Esophagus muscularis mucosa (tissue), 4 donors: ENCODE measurements at regions not wholly inside any gene's neighbourhood (a gene's known extent, or its start where the extent isn't known, plus 50 kb on each side); places are given as distances from the start of the nearest gene placed in this dataset.

Source experiments
- DNase-seq: peaks from one replicate; pipeline ENCODE4 v3.0.0-alpha.2; 2017; ENCODE audit errors: extremely low spot score
- H3K27ac ChIP-seq, 4 donors: fragments of 200-600 bp; sonication (generic); replicated peaks in 1 of 4; 1 replicate in 3 of 4; 2 replicates in 1 of 4; pipeline ENCODE4 v1.5.1; 2016 to 2019; ENCODE audit warnings: mild to moderate bottlenecking in 1 of 4
- H3K27me3 ChIP-seq, 4 donors: fragments of 200-600 bp; sonication (generic); one replicate each; pipeline versions ENCODE4 v1.5.1 to v1.6.0; 2016 to 2019
- H3K36me3 ChIP-seq, 4 donors: fragments of 200-600 bp; sonication (generic); one replicate each; pipeline ENCODE4 v1.5.1; 2016 to 2019
- H3K4me1 ChIP-seq, 4 donors: fragments of 200-600 bp; sonication (generic); one replicate each; pipeline ENCODE4 v1.5.1; 2016 to 2019
- H3K4me3 ChIP-seq, 4 donors: fragments of 200-600 bp; sonication (generic); 1 replicate in 2 of 4; 2 replicates in 2 of 4; pipeline ENCODE4 v1.5.1; 2016 to 2019; ENCODE audit warnings: mild to moderate bottlenecking in 4 of 4, moderate library complexity in 1 of 4
- H3K9me3 ChIP-seq, 4 donors: fragments of 200-600 bp; sonication (generic); 1 replicate in 3 of 4; 2 replicates in 1 of 4; pipeline ENCODE4 v1.5.1; 2016 to 2019
- EP300 ChIP-seq: sonication (generic); formaldehyde crosslinking; IDR thresholded peaks from one replicate; pipeline ENCODE4 v1.6.1; 2017; ENCODE audit warnings: antibody characterized with exemption
- POLR2A ChIP-seq: fragments of 450-650 bp; IDR thresholded peaks from one replicate; pipeline ENCODE4 v1.6.1; 2017; ENCODE audit warnings: antibody characterized with exemption, moderate library complexity, mild to moderate bottlenecking, low read depth
- POLR2AphosphoS5 ChIP-seq, 2 donors: sonication (generic); formaldehyde crosslinking; IDR thresholded peaks; one replicate each; pipeline ENCODE4 v1.6.1; 2017; ENCODE audit warnings: antibody characterized with exemption in 2 of 2
- WGBS: methylation state at CpG from one replicate; pipeline ENCODE4 v1.1.5; 2018; 5-methylcytosine and 5-hydroxymethylcytosine counted together
- intact Hi-C: fragments of 100-400 bp; cut with DNase I; formaldehyde crosslinking; loops from one replicate; pipeline ENCODE4 v1.15.1; 2023
- TF ChIP-seq, protein P1 (sequence below), 3 experiments: fragments of 200-600 bp in 2 of 3; fragments of 450-650 bp in 1 of 3; sonication (generic) in 2 of 3; IDR thresholded peaks; one replicate each; pipeline ENCODE4 v1.5.1; 2017 to 2019; ENCODE audit warnings: antibody characterized with exemption in 3 of 3, mild to moderate bottlenecking in 2 of 3, moderate library complexity in 1 of 3

DNA sequence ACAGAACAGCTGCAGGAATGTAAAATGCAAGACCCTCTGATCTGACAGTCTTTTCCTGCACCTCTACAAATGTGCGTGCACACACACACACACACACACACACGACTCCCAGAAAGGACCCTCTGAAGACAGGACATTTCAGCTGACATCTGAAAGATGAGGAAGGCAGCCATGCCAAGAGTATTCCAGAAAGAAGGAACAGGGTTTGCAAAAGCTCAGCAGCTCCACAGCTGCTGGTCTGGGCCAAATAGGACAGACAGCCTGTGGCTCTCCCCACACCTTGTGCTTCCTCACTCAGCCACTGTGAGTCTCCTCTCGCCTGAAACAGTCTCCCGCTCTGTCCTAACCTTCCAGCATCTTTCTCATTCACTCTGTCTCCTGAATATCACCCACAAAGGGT, 189.0 kb downstream of the PALM2AKAP2 start:
- no peak for DNase-seq
- Histone ChIP-seq H3K4me1 (peaks cover 3 to 17% (median 15%) of the 10 kb centered on the region in 4 donors), H3K27me3 (no peaks in the 10 kb centered on the region), H3K9me3 (no peaks in the 10 kb centered on the region), H3K36me3 (no peaks in the 10 kb centered on the region), H3K4me3 (no peak overlapping the region), H3K27ac (no peak overlapping the region)
- 75% methylated on average over 4 of the region's 4 CpGs for WGBS
- intact Hi-C loops, result no loop called here
- TF ChIP-seq, protein P1, sequence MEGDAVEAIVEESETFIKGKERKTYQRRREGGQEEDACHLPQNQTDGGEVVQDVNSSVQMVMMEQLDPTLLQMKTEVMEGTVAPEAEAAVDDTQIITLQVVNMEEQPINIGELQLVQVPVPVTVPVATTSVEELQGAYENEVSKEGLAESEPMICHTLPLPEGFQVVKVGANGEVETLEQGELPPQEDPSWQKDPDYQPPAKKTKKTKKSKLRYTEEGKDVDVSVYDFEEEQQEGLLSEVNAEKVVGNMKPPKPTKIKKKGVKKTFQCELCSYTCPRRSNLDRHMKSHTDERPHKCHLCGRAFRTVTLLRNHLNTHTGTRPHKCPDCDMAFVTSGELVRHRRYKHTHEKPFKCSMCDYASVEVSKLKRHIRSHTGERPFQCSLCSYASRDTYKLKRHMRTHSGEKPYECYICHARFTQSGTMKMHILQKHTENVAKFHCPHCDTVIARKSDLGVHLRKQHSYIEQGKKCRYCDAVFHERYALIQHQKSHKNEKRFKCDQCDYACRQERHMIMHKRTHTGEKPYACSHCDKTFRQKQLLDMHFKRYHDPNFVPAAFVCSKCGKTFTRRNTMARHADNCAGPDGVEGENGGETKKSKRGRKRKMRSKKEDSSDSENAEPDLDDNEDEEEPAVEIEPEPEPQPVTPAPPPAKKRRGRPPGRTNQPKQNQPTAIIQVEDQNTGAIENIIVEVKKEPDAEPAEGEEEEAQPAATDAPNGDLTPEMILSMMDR (IDR thresholded peaks at IDR 0.05), result peak in 1 of 3 experiments; percentile 34
- TF ChIP-seq POLR2A, result no peak
- TF ChIP-seq POLR2AphosphoS5 (IDR thresholded peaks at IDR 0.05), result no peak
- TF ChIP-seq EP300, result no peak

DNA sequence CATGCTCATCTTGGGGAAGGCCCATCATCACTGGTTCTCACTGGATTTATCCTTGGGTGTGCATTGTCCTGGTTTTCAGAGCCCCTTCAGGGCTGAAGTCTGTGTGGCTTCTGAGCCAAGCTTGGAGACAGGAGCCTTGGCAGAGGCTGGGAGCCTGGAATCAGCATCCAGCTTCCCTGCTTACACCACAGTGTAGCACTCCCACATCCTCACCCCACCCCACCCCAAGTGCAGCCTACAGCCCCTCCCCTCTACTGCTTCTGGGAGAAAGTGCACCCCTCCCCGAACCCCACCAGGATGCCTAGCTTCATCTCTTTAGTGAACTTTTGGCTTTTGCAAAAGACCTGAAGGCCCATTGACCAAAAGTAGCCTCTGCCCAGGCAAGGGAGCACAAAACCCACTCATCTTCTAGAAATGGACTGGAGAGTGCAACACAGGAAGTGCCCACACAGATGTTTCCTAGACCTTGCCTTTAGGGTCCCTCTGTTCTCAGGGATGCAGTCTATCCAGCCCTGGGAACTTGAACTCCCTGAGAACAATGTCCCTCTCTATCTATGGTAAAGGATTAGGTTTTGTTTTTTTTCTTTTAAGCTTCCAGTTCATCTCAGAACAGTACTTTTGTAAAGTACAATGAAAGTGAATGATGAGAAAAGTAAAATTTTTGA, 189.7 kb downstream of the PALM2AKAP2 start:
- 100% methylated on average over 1 of the region's 1 CpG for WGBS
- no peak overlapping the region for H3K4me3 ChIP-seq
- H3K4me1 ChIP-seq, result peaks cover 3 to 17% (median 15%) of the 10 kb centered on the region in 4 donors
- no peaks in the 10 kb centered on the region for H3K27me3 ChIP-seq
- H3K36me3 ChIP-seq, result no peaks in the 10 kb centered on the region
- TF ChIP-seq EP300 (no peak), POLR2AphosphoS5 (IDR thresholded peaks at IDR 0.05) (no peak), POLR2A (no peak)
- TF ChIP-seq, protein P1 (IDR thresholded peaks at IDR 0.05), result no peak
- DNase-seq, result no peak
- intact Hi-C loops, result no loop called here
- peak overlapping the region in 1 of 4 donors; percentile 20 for H3K27ac ChIP-seq
- H3K9me3 ChIP-seq, result no peaks in the 10 kb centered on the region

DNA sequence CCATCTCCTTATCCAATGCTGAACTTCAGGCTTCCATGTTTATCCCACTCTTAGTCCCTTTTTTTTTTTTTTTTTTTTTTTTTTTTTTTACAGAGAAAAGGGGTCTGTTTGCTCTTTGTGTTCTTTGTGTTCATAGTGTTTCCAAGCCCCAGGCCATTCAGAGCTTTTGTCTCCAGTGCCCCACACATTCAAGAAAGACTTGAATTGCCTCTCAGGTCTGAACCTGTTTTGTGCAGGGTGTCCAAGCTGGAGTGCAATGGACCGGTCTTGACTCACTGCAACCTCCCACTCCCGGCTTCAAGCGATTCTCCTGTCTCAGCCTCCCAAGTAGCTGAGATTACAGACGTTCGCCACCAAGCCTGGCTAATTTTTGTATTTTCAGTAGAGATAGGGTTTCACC, 191.2 kb downstream of the PALM2AKAP2 start:
- Histone ChIP-seq H3K27ac (no peak overlapping the region), H3K36me3 (no peaks in the 10 kb centered on the region), H3K4me1 (peaks cover 3 to 20% (median 16%) of the 10 kb centered on the region in 4 donors), H3K4me3 (no peak overlapping the region), H3K9me3 (no peaks in the 10 kb centered on the region), H3K27me3 (no peaks in the 10 kb centered on the region)
- no peak for DNase-seq
- TF ChIP-seq, protein P1 (IDR thresholded peaks at IDR 0.05), result no peak
- TF ChIP-seq EP300 (no peak), POLR2A (no peak), POLR2AphosphoS5 (IDR thresholded peaks at IDR 0.05) (no peak)
- WGBS, result 100% methylated on average over 3 of the region's 5 CpGs
- intact Hi-C loops, result no loop called here

DNA sequence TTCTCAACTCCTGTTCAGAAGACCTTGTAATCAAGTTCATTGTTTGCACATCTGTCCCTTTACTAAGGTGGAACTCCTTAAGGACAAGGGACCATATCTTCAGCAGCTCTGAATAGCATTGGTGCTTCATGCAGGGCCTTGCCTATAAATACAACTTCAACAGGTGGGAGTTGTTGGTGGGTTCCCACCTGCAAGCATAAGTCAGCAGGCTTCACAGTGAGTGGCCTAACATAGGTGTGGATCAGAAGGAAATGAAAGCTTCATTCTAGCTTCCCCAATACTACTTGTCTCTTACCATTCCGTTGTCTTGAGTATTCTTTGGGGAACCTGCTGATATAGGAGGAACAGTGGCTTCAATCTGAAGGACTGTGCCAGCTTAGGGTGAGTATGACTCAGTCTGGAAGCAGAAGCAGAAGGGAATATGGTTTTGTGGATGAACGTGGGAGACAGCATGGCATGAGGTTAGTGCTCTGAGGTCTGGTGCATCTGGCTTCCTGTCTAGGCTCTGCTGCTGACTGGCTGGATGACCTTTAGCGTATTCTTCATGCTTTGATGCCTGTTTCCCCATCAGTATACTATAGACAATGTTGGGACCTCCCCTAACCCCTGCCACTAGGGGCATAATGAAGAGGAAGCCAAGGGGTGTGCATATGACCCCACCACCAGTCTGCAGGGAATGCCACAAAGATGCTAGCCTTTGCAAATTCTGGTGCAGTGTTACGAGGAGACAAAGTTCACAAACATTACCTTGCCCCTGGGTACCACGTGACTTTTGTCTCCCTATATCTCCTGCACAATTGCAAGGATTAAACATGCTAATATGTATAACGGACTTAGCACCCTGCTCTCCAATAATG, 192.3 kb downstream of the PALM2AKAP2 start:
- WGBS, result 91% methylated on average over 6 of the region's 6 CpGs
- no peak for DNase-seq

DNA sequence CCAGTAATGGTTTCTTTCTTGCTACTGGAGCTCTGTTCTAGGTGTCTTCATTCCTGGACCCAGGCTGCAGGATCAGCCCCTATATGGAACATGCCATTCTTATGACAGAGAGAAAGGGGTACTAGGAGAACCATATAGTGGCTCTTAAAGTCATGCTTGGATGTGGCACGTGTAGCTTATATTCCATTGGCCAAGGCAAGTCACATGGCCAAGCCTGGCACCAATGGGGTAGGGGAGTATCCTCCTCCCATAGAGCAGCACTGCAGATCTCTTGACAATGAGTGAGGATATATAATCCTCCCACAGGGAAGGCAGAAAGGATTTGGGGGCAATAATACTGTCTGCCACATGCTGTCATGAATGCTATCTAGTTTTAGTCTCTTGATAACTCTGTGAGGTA, 193.3 kb downstream of the PALM2AKAP2 start:
- 100% methylated on average over 1 of the region's 1 CpG for WGBS
- no peak overlapping the region for H3K27ac ChIP-seq
- no peaks in the 10 kb centered on the region for H3K9me3 ChIP-seq
- H3K36me3 ChIP-seq, result no peaks in the 10 kb centered on the region
- intact Hi-C loops, result no loop called here
- H3K27me3 ChIP-seq, result no peaks in the 10 kb centered on the region
- H3K4me3 ChIP-seq, result no peak overlapping the region
- no peak for TF ChIP-seq POLR2AphosphoS5 (IDR thresholded peaks at IDR 0.05)
- TF ChIP-seq, protein P1 (IDR thresholded peaks at IDR 0.05), result no peak
- no peak for TF ChIP-seq POLR2A
- TF ChIP-seq EP300, result no peak
- DNase-seq, result no peak
- H3K4me1 ChIP-seq, result peaks cover 3 to 19% (median 13%) of the 10 kb centered on the region in 4 donors

More for the DNA sequence above, 192.3 kb downstream of the PALM2AKAP2 start:
- Histone ChIP-seq H3K27me3 (no peaks in the 10 kb centered on the region), H3K4me3 (no peak overlapping the region), H3K9me3 (no peaks in the 10 kb centered on the region), H3K4me1 (peaks cover 3 to 20% (median 16%) of the 10 kb centered on the region in 4 donors), H3K36me3 (no peaks in the 10 kb centered on the region), H3K27ac (no peak overlapping the region)
- no peak for TF ChIP-seq POLR2AphosphoS5 (IDR thresholded peaks at IDR 0.05)
- intact Hi-C loops, result no loop called here
